Astrocyte of the cerebellum (primary cell): ENCODE measurements at regions not wholly inside any gene's neighbourhood (a gene's known extent, or its start where the extent isn't known, plus 50 kb on each side); places are given as distances from the start of the nearest gene placed in this dataset.
"Not testable (repeated sequence)": the region's sequence is repeated elsewhere in the genome, so short reads cannot be mapped to it uniquely, and the experiment has no call there.

ENCODE experiments used
- DNase-seq: peaks from one replicate; pipeline ENCODE4 v3.0.0-alpha.2; 2011; ENCODE audit warnings: low read depth
- H3K4me3 ChIP-seq: 2 replicates; pipeline ENCODE4 v1.5.1; 2011; ENCODE audit warnings: mild to moderate bottlenecking, low read depth, low read length, moderate library complexity
- CTCF ChIP-seq: IDR thresholded peaks from 2 replicates; pipeline ENCODE4 v1.5.1; 2012; ENCODE audit warnings: low read length, low read depth, moderate library complexity, mild to moderate bottlenecking; ENCODE audit errors: missing control alignments
- in situ Hi-C: cut with HindIII; loops from 2 replicates; pipeline ENCODE4 v1.10.0; 2017; ENCODE audit warnings: low sequenced_read_pairs

- no peak for TF ChIP-seq CTCF
- H3K4me3 ChIP-seq = no peak overlapping the region
- in situ Hi-C loops = no loop called here
- DNase-seq = no peak
These were observed 123.8 kb upstream of the SDK1 start for GRCh38 chr7:3177271-3177670.

GRCh38 chr7:3179456-3179855 is 121.6 kb upstream of the SDK1 start:
- in situ Hi-C loops = no loop called here
- DNase-seq = no peak
- TF ChIP-seq CTCF = no peak
- H3K4me3 ChIP-seq = no peak overlapping the region

- in situ Hi-C loops = no loop called here
- DNase-seq = no peak
- no peak for TF ChIP-seq CTCF
- no peak overlapping the region for H3K4me3 ChIP-seq
These were observed 120.4 kb upstream of the SDK1 start for GRCh38 chr7:3180604-3181003.

GRCh38 chr7:3182055-3182454 is 119.0 kb upstream of the SDK1 start:
- DNase-seq, H3K4me3 ChIP-seq, in situ Hi-C loops: not testable (repeated sequence)

- DNase-seq = no peak
- H3K4me3 ChIP-seq = no peak overlapping the region
- no peak for TF ChIP-seq CTCF
- in situ Hi-C loops = no loop called here
These were observed 113.5 kb upstream of the SDK1 start for GRCh38 chr7:3187444-3188040.

GRCh38 chr7:3188946-3189345 is 112.1 kb upstream of the SDK1 start:
- TF ChIP-seq CTCF = no peak
- H3K4me3 ChIP-seq = no peak overlapping the region
- in situ Hi-C loops = no loop called here
- no peak for DNase-seq

GRCh38 chr7:3191548-3191947 is 109.5 kb upstream of the SDK1 start:
- H3K4me3 ChIP-seq = no peak overlapping the region
- in situ Hi-C loops = no loop called here
- DNase-seq = no peak
- TF ChIP-seq CTCF = no peak
